Kidney epithelial cell (primary cell): ENCODE measurements at regions not wholly inside any gene's neighbourhood (a gene's known extent, or its start where the extent isn't known, plus 50 kb on each side); places are given as distances from the start of the nearest gene placed in this dataset.

Experiments used
- DNase-seq: peaks from one replicate; pipeline ENCODE4 v3.0.0-alpha.2; 2010; ENCODE audit warnings: low read depth
- H3K27me3 ChIP-seq: 2 replicates; pipeline ENCODE4 v1.6.0; 2011; ENCODE audit warnings: low read length; ENCODE audit not compliant: control insufficient read depth, insufficient read depth
- H3K36me3 ChIP-seq: 2 replicates; pipeline ENCODE4 v1.5.1; 2011; ENCODE audit warnings: low read length; ENCODE audit not compliant: control insufficient read depth, insufficient read depth
- H3K4me3 ChIP-seq: 2 replicates; pipeline ENCODE4 v1.5.1; 2011; ENCODE audit warnings: low read depth, mild to moderate bottlenecking, control low read depth, low read length
- TF ChIP-seq, protein P1 (sequence below): IDR thresholded peaks from 2 replicates; pipeline ENCODE4 v1.5.1; 2011; ENCODE audit warnings: mild to moderate bottlenecking, moderate library complexity, low read length, control low read depth, inconsistent platforms; ENCODE audit not compliant: insufficient read depth, poor library complexity, severe bottlenecking

GRCh38 chr2:40967451-40967850, 515.6 kb upstream of the SLC8A1 start:
- TF ChIP-seq, protein P1, sequence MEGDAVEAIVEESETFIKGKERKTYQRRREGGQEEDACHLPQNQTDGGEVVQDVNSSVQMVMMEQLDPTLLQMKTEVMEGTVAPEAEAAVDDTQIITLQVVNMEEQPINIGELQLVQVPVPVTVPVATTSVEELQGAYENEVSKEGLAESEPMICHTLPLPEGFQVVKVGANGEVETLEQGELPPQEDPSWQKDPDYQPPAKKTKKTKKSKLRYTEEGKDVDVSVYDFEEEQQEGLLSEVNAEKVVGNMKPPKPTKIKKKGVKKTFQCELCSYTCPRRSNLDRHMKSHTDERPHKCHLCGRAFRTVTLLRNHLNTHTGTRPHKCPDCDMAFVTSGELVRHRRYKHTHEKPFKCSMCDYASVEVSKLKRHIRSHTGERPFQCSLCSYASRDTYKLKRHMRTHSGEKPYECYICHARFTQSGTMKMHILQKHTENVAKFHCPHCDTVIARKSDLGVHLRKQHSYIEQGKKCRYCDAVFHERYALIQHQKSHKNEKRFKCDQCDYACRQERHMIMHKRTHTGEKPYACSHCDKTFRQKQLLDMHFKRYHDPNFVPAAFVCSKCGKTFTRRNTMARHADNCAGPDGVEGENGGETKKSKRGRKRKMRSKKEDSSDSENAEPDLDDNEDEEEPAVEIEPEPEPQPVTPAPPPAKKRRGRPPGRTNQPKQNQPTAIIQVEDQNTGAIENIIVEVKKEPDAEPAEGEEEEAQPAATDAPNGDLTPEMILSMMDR: no peak
- H3K4me3 ChIP-seq: no peak overlapping the region
- DNase-seq: no peak
- H3K36me3 ChIP-seq: no peaks in the 10 kb centered on the region
- H3K27me3 ChIP-seq: no peaks in the 10 kb centered on the region

DNA sequence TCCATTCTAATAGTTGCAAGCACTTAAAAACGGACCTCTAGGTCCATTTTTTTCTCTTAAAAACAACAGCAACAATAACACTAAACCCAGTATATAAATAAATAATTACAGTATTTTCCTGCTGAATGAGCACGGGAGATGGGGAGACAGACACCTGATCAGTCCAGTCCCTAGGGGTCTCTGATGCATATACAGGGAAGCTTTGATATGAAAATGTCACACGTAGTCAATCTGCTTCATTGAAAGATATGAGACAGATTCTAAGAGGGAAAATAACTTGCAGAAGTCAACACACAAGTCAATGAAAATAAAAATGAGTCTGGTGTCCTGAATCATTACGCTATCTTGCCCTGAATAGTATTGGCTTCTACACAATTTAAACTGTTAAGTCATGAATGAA, 523.3 kb upstream of the SLC8A1 start:
- DNase-seq: no peak
- Histone ChIP-seq H3K4me3 (no peak overlapping the region), H3K36me3 (no peaks in the 10 kb centered on the region), H3K27me3 (no peaks in the 10 kb centered on the region)
- TF ChIP-seq, protein P1: no peak

DNA sequence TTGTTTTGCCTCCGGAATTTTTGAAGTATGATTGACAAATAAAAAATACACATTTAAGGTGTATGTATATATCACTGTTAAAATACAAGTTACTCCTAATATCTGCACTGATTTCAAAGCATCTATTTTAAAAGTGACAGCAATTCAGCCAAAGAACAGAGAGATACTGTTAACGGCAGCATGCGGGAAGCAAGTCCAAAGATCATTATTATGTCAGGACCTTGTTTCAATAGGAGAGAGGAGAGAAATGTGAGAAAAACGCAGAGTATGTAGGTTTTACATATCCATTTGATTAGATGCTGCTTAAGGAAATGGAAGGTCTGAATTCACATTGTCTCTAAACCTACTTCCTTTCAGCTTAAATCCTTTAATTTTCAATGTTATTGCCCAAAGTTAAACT, 545.5 kb upstream of the SLC8A1 start:
- TF ChIP-seq, protein P1: no peak
- no peak for DNase-seq
- H3K36me3 ChIP-seq: no peaks in the 10 kb centered on the region
- H3K4me3 ChIP-seq: no peak overlapping the region
- no peaks in the 10 kb centered on the region for H3K27me3 ChIP-seq

DNA sequence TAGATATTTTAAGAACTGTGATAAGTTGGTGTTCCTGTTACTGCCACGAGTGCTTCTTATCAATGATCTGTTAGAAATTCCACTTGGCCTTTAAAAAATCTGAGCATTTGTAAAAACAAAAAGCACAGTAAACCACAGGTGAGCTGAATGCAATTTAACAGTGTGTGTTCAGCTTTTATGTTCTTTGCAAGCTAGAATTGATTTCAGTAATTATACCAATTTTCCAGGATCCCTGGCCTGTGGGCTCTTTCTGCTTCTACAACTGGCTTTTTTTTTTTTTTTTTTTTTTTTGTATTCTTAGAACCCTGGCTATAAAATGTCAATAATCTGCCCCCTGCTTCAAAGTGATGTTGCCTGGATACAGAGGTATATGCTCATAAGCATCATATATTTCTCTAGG, 548.5 kb upstream of the SLC8A1 start:
- Histone ChIP-seq H3K4me3 (no peak overlapping the region), H3K27me3 (no peaks in the 10 kb centered on the region), H3K36me3 (no peaks in the 10 kb centered on the region)
- TF ChIP-seq, protein P1: no peak
- no peak for DNase-seq

DNA sequence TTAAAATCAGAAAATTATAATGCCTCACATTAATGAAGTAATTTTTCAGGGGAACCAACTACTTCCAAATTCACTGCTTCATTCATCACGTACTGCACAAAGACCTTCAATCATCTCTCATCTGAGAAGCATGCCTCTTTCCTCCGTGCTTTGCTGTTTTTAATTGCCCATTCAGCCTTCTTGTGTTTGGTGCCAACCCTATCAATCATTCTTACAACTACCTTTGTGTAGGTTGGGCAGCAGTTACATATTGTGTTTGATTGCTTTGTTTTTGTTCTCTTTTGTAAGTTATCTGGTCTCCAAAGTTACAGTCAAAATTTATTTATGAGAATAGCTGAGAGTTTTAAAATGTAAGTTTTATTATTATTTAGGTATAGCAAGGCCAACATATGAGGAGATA, 549.0 kb upstream of the SLC8A1 start:
- Histone ChIP-seq H3K27me3 (no peaks in the 10 kb centered on the region), H3K4me3 (no peak overlapping the region), H3K36me3 (no peaks in the 10 kb centered on the region)
- TF ChIP-seq, protein P1: no peak
- DNase-seq: no peak

DNA sequence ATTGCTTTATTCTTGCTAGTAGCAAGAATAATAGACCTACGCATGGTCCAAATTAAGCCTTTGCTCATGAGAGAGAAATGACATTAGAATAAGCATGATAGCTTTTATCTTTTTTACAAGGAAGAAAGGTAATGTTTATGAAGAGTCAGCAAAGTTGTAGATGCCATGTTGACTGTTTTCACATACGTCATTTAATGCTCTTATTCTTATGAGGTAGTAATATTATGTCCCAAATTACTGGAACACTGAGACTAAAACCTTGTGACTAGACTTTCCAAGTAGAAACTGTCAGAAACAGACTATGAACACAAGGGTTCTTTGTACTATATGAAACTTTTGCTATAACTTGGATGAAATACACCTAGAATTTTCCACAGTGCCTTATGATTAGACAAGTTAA, 552.8 kb upstream of the SLC8A1 start:
- Histone ChIP-seq H3K36me3 (no peaks in the 10 kb centered on the region), H3K4me3 (no peak overlapping the region), H3K27me3 (no peaks in the 10 kb centered on the region)
- TF ChIP-seq, protein P1: no peak
- DNase-seq: no peak
